HG02973 (cell line): ENCODE measurements at regions not wholly inside any gene's neighbourhood (a gene's known extent, or its start where the extent isn't known, plus 50 kb on each side); places are given as distances from the start of the nearest gene placed in this dataset.
A peak's percentile ranks its signal among the peaks of the same experiment; 100 is the strongest.

Experiments used
- ATAC-seq: cut with Tn5 transposase; IDR thresholded peaks from one replicate; pipeline ENCODE4 v1.9.1; 2021; ENCODE audit warnings: moderate library complexity; ENCODE audit not compliant: unreplicated experiment

DNA sequence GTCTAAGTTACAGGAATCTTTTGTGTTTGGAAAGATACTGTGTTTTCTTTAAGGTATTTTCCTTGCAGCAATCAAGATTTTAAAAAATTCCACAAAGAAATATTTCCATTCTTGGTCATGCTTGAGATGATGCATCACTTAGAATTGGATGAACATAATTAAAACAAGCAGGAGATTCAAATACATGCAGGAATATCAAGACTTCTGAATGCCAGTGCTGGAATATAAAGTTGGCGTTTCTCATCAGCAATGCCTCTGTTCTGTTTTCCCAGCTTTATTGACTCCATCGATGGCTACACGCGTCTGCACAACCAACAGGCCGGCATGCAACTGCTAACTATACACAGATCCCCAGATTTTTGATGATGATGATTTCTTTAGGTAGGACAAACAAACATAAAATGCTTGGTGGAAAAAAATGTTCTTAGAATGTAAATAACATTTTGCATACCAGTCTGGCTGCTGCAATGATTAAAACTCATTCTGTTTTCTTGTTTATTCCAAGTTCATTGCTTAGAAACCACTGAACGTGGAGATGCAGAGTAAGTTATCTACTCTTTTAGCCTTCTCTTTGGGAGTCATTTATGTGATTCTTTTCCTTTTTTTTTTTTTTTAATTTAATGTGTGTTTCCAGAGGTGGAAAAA, 91.3 kb upstream of the FAM171A1 start:
- no peak for ATAC-seq

GRCh38 chr10:15461353-15462108, 90.4 kb upstream of the FAM171A1 start:
- no peak for ATAC-seq

GRCh38 chr10:15460661-15461060, 89.6 kb upstream of the FAM171A1 start:
- ATAC-seq = no peak

- ATAC-seq = no peak
These were observed 88.1 kb upstream of the FAM171A1 start for GRCh38 chr10:15459218-15459617.

- ATAC-seq = no peak
These were observed 86.3 kb upstream of the FAM171A1 start for GRCh38 chr10:15457382-15457781.

- ATAC-seq = no peak
These were observed 84.4 kb upstream of the FAM171A1 start for GRCh38 chr10:15455456-15455855.

DNA sequence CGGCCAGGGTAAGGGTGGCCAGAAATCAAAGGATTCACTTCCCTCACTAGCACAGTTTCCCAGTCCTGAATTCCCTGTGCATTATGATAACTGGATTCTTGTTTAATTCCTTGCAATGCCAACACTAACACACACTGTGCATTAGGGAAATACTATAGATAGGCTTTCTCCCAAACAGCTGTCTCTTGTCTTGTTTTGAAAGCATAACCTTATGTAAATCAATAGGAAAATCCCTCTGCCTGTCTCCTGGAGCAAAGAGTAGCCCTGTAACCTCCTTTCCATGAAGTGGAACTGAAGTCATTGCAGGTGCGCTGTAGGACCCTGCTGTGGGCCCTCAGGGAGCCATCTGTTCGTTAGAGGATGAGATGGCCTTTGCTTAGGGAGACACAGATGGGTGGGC, 82.8 kb upstream of the FAM171A1 start:
- ATAC-seq = no peak

- no peak for ATAC-seq
These were observed 82.4 kb upstream of the FAM171A1 start for GRCh38 chr10:15453457-15453856.

DNA sequence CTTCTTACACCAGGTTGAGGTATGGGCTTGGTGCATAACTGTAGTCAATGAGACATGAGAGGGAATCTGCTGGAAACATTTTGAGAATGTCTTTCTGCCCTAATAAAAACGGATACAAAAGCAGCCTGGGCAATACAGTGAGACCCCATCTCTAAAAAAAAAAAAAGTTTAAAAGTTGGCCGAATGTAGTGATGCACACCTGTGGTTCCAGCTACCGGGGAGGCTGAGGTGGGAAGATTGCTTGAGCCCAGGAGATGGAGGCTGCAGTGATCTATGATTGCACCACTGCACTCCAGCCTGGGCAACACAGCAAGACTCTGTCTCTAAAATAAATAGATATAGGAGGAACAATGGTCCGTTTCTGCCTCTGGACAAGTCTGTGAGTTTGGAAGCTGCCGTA, 81.5 kb upstream of the FAM171A1 start:
- no peak for ATAC-seq

GRCh38 chr10:15451137-15452094, 80.3 kb upstream of the FAM171A1 start:
- no peak for ATAC-seq

- ATAC-seq = no peak
These were observed 77.5 kb upstream of the FAM171A1 start for GRCh38 chr10:15448598-15448997.

DNA sequence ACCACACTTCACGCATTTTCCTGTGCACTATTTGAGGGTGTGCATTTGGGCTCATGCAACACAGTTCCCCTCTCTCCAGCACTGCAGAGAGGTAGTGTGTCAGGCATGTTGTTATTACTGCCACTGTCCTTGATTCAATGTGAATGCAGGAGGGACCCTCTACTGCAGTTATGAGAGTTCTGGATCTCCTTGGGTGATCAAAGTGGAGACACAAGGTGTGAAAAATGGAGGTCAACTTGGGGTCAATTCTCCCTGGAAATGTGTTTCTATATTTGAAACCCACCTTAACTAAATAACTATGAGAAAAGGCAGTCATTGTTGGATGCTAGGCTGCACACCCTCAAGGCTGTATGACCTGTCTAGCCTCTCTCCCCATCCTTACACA, 73.9 kb upstream of the FAM171A1 start:
- no peak for ATAC-seq

DNA sequence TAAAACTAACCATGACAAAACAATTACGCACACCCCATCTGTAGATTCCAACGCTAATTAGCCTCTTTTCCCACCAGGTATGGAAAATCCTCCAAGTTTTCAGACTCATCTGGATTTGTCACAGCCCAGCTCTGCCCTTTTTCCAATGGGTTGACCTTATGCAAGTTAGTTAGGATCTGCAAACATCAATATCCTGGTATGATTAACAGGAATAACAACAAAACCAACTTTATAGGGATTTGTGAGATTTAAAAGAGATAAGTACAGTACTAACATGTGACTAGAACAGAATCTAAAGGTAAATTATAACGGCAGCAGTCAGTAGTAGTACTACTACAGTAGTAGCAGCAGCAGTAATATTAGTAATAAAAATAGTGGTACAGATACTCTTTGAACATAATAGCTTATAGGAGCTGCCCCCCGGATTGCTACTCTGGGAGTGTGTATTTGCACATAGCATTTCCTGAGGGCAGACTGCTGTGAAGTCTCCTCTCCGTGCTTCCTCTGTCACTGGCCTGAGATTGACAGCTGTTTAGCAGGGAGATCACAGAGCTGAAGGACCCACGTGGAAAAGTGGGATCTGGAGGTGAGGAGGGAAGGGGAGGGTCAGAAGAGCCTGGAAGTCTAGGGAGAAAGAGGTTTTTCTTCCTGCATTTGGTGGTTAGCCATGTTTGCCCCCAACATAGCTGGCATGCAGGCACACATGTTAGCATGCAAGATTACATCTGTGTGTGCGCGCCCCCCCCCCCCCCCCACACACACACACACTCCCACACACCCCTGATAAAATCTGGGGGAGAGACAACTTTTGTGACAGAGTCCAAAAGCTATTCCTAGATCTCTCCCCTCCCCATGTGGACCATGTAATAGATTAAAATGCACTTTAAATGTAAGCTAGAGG, 73.3 kb upstream of the FAM171A1 start:
- ATAC-seq = no peak

GRCh38 chr10:15442056-15442455, 71.0 kb upstream of the FAM171A1 start:
- no peak for ATAC-seq

- ATAC-seq = no peak
These were observed 69.2 kb upstream of the FAM171A1 start for GRCh38 chr10:15440204-15440711.

GRCh38 chr10:15439341-15439842, 68.3 kb upstream of the FAM171A1 start:
- ATAC-seq = no peak

- no peak for ATAC-seq
These were observed 65.6 kb upstream of the FAM171A1 start for GRCh38 chr10:15436696-15437095.

DNA sequence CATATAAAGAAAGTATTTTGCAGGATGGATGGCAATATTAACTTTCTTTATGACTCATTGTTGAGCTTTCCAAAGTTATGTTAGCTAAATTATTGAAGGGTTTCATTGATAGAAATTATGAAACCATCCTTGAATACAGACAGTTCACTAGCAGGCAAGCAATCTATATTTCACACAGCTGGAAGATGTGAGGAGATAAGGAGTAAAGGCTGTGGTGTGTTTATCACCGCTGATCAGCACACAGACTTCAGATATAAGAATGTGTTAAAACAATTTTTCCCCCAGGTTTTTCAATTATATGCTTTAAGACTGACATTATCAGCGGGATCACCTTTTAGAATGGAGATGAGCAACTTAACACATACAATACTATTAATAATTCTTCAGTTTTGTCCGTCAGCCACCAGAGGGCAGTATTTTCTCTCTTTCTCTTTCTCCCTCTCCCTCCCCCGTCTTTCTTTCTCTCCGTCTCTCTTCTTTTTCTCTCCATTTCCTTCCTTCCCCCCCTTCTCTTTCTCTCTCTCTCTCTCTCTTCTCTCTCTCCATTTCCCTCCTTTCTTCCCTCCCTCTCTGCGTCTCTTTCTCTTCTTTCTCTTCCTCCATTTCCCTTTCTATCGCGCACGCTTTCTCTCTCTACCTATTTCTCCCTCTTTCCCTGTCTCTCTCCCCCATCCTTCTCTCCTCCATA, 62.9 kb upstream of the FAM171A1 start:
- ATAC-seq = peak; percentile 63

DNA sequence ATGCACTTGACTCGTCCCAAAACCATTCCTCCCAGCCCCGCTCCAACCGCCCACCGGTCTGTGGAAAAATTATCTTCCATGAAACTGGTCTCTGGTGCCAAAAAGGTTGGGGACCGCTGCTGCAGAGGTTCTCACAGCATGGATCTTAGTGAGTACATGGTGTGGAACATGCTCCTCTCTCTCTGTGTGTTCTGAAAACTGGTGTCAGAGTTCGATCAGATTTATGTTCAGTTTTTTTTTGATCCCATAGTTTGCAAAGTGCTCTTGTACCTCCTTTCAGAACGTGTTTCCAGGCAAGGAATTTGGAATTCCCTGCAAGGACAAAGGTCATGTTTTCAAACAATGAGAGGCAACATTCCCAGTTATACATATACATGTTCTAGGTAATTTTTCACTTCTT, 61.2 kb upstream of the FAM171A1 start:
- ATAC-seq = no peak
